DOHH2 (cell line): ENCODE measurements at regions not wholly inside any gene's neighbourhood (a gene's known extent, or its start where the extent isn't known, plus 50 kb on each side); places are given as distances from the start of the nearest gene placed in this dataset.

Source experiments
- H3F3A ChIP-seq: fragments of 200-600 bp; sonication (generic), shearing (Covaris generic); 2 replicates; pipeline ENCODE4 v1.6.0; 2016; ENCODE audit warnings: antibody characterized with exemption, mild to moderate bottlenecking; ENCODE audit not compliant: control insufficient read depth, insufficient read depth
- H3K27ac ChIP-seq: fragments of 200-600 bp; sonication (generic); 2 replicates; pipeline ENCODE4 v1.5.1; 2014; ENCODE audit warnings: low read depth, mild to moderate bottlenecking, low read length, moderate library complexity
- H3K27me3 ChIP-seq: fragments of 200-600 bp; sonication (generic); 2 replicates; pipeline ENCODE4 v1.6.1; 2014; ENCODE audit warnings: mild to moderate bottlenecking, low read length, mixed read lengths; ENCODE audit not compliant: control insufficient read depth
- H3K36me3 ChIP-seq: fragments of 200-600 bp; sonication (generic); 2 replicates; pipeline ENCODE4 v1.6.1; 2014; ENCODE audit warnings: mild to moderate bottlenecking, low read length, moderate library complexity, mixed read lengths; ENCODE audit not compliant: control insufficient read depth
- H3K4me1 ChIP-seq: fragments of 200-600 bp; sonication (generic); 2 replicates; pipeline ENCODE4 v1.6.1; 2014; ENCODE audit warnings: mild to moderate bottlenecking, low read length, mixed read lengths; ENCODE audit not compliant: control insufficient read depth
- H3K4me2 ChIP-seq: fragments of 200-600 bp; sonication (generic); 2 replicates; pipeline ENCODE4 v1.6.0; 2014; ENCODE audit warnings: mild to moderate bottlenecking, low read length, moderate library complexity
- H3K4me3 ChIP-seq: fragments of 200-600 bp; sonication (generic); 2 replicates; pipeline ENCODE4 v1.5.1; 2014; ENCODE audit warnings: mild to moderate bottlenecking, low read length, mixed read lengths
- H3K79me2 ChIP-seq: fragments of 200-600 bp; sonication (generic); 2 replicates; pipeline ENCODE4 v1.6.1; 2014; ENCODE audit warnings: mild to moderate bottlenecking, low read length, mixed read lengths; ENCODE audit not compliant: control insufficient read depth
- H3K9me2 ChIP-seq: fragments of 200-600 bp; sonication (generic); replicated peaks from 2 replicates; pipeline ENCODE4 v1.6.1; 2014; ENCODE audit warnings: mild to moderate bottlenecking, low read length, mixed read lengths; ENCODE audit not compliant: control insufficient read depth
- H3K9me3 ChIP-seq: fragments of 200-600 bp; sonication (generic); 2 replicates; pipeline ENCODE4 v1.6.1; 2014; ENCODE audit warnings: antibody characterized with exemption, low read length, mixed read lengths; ENCODE audit not compliant: control insufficient read depth, insufficient read depth
- H4K20me1 ChIP-seq: fragments of 200-600 bp; sonication (generic); 2 replicates; pipeline ENCODE4 v1.6.0; 2014; ENCODE audit warnings: low read depth, mild to moderate bottlenecking, antibody characterized with exemption, low read length, moderate library complexity; ENCODE audit not compliant: control insufficient read depth, insufficient read depth
- CTCF ChIP-seq: fragments of 200-600 bp; sonication (generic); IDR thresholded peaks from one replicate; pipeline ENCODE4 v1.5.1; 2014; ENCODE audit warnings: antibody characterized with exemption, mild to moderate bottlenecking, low read depth, low read length; ENCODE audit not compliant: poor library complexity, severe bottlenecking
- EZH2phosphoT487 ChIP-seq: fragments of 200-600 bp; sonication (generic); IDR thresholded peaks from 2 replicates; pipeline ENCODE4 v1.6.1; 2017; ENCODE audit warnings: borderline replicate concordance, mild to moderate bottlenecking, antibody characterized with exemption, low read length, moderate library complexity, mixed read lengths

DNA sequence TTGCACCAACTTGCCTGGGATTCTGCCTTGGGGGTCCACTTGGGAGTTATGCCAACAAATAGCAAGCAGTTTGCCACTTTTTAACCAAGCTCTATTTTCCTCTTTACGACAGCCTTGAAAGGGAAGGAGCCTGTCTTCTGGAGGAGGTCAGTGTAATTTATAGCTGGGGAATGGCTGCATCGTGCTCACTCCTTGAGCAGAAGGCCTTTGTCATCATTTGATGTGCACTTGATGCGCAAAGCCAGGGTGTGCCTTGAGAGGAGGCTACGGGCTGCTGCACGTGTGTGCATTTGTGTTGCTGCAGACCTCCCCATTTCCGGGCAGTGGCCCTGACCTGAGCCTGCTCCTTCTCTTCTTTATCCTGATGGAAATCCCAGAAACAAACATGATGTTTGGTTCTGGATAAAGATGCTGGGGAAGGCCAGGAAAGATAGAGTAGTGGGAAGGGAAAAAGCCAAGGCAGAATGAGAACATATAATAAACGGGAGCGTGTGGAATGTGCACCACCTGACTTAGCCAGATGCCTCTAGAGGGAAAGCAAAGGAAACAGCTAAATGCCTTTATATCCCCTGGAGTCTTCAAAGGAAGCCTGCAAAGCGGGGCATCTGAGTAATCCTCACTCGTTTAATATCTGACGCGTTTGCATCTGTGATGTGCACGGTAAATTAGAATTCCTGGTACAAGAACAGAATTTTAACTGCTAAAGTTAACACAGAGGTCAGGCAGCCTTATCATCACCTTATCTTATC, 68.3 kb upstream of the ZNF521 start:
- TF ChIP-seq CTCF (no peak), EZH2phosphoT487 (no peak)
- no peak overlapping the region for H3K27ac ChIP-seq
- no peaks in the 10 kb centered on the region for H3K79me2 ChIP-seq
- no peaks in the 10 kb centered on the region for H4K20me1 ChIP-seq
- no peaks in the 10 kb centered on the region for H3K36me3 ChIP-seq
- H3K4me3 ChIP-seq = no peak overlapping the region
- H3F3A ChIP-seq = no peaks in the 10 kb centered on the region
- no peaks in the 10 kb centered on the region for H3K4me1 ChIP-seq
- no peak overlapping the region for H3K4me2 ChIP-seq
- H3K9me2 ChIP-seq = no peaks in the 10 kb centered on the region
- no peaks in the 10 kb centered on the region for H3K9me3 ChIP-seq
- H3K27me3 ChIP-seq = no peaks in the 10 kb centered on the region

DNA sequence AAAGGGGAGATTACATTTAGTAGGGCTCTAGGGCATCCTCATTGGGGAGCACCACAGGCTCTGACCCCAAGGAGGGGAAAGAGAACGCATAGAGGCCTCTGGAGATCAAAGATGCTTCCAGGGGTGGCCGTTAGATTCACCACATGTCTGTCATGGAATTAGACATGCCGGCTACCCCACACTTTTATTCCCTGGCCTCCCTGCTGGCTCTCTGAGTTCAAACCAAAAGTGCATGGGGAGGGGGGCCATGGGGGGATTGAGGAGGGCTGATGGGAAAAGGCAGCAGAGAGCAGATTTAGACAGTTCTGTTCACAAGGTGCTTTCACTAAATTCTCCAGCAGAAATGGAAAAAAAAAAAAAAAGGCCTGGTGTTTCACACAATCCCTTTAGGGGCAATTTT, 64.4 kb upstream of the ZNF521 start:
- H3K9me3 ChIP-seq = no peaks in the 10 kb centered on the region
- H3F3A ChIP-seq = no peaks in the 10 kb centered on the region
- TF ChIP-seq EZH2phosphoT487 (no peak), CTCF (no peak)
- no peaks in the 10 kb centered on the region for H3K36me3 ChIP-seq
- H3K79me2 ChIP-seq = no peaks in the 10 kb centered on the region
- no peak overlapping the region for H3K4me3 ChIP-seq
- no peaks in the 10 kb centered on the region for H4K20me1 ChIP-seq
- H3K9me2 ChIP-seq = no peaks in the 10 kb centered on the region
- no peaks in the 10 kb centered on the region for H3K27me3 ChIP-seq
- H3K4me1 ChIP-seq = no peaks in the 10 kb centered on the region
- H3K4me2 ChIP-seq = no peak overlapping the region
- no peak overlapping the region for H3K27ac ChIP-seq

GRCh38 chr18:25409971-25410370, 58.0 kb upstream of the ZNF521 start:
- H3K4me1 ChIP-seq = no peaks in the 10 kb centered on the region
- H3K27me3 ChIP-seq = no peaks in the 10 kb centered on the region
- no peaks in the 10 kb centered on the region for H4K20me1 ChIP-seq
- no peaks in the 10 kb centered on the region for H3K79me2 ChIP-seq
- no peaks in the 10 kb centered on the region for H3F3A ChIP-seq
- H3K9me3 ChIP-seq = no peaks in the 10 kb centered on the region
- no peak overlapping the region for H3K4me3 ChIP-seq
- no peak for TF ChIP-seq CTCF
- no peak for TF ChIP-seq EZH2phosphoT487
- no peak overlapping the region for H3K27ac ChIP-seq
- H3K4me2 ChIP-seq = no peak overlapping the region
- no peaks in the 10 kb centered on the region for H3K36me3 ChIP-seq
- H3K9me2 ChIP-seq = no peaks in the 10 kb centered on the region

DNA sequence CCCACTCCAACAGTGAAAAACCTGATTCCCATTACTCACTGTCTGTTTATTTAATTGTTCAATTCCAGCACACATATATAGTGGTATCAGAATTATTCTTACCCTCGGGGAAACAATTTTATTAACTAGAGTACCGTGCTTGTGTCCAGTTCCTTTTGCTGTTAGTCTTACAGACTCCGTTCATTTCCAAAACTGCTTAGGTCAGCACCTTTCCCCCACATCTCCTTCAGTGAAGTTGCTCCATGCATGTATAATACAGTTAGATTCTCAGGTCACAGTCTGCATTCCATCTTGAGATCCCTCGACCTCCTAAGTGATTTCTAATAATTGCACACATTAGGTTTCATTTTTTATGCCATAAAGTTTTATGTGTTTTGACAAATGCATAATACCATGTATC, 56.3 kb upstream of the ZNF521 start:
- Histone ChIP-seq H3K27ac (no peak overlapping the region), H3F3A (no peaks in the 10 kb centered on the region), H3K9me2 (no peaks in the 10 kb centered on the region), H3K4me1 (no peaks in the 10 kb centered on the region), H3K4me2 (no peak overlapping the region), H3K4me3 (no peak overlapping the region), H3K9me3 (no peaks in the 10 kb centered on the region), H3K36me3 (no peaks in the 10 kb centered on the region), H3K27me3 (no peaks in the 10 kb centered on the region), H3K79me2 (no peaks in the 10 kb centered on the region), H4K20me1 (no peaks in the 10 kb centered on the region)
- no peak for TF ChIP-seq CTCF
